OCI-M1 (cell line): ENCODE measurements at regions not wholly inside any gene's neighbourhood (a gene's known extent, or its start where the extent isn't known, plus 50 kb on each side); places are given as distances from the start of the nearest gene placed in this dataset.
"Not testable (repeated sequence)": the region's sequence is repeated elsewhere in the genome, so short reads cannot be mapped to it uniquely, and the experiment has no call there.

Experiments used
- DNase-seq: peaks from one replicate; lab custom pipeline; 2025; lab: John Stamatoyannopoulos, UW

- DNase-seq = no peak
Observed at GRCh38 chr13:112145551-112146360, 78.8 kb downstream of the SOX1 start.

- DNase-seq = no peak
Observed at GRCh38 chr13:112150352-112150751, 83.4 kb downstream of the SOX1 start.

DNA sequence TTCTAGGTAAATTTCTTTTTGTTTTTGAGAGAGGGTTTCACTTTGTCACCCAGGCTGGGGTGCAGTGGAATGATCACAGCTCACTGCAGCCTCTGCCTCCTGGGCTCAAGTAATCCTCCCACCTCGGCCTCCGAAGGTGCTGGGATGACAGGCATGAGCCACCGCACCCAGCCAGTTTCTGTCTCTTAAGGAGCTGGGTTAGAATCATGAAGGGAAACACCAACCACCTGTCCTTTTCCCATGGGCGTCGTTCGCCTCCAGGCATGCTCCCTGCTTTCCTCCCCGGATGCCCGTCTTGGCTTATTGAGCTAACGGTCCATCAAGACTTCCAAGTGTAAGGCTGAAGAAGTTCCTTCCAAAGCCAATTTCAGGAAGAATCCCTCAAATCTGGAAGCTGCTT is 85.9 kb downstream of the SOX1 start:
- DNase-seq = no peak

GRCh38 chr13:112153364-112153763 is 86.4 kb downstream of the SOX1 start:
- DNase-seq = no peak

DNA sequence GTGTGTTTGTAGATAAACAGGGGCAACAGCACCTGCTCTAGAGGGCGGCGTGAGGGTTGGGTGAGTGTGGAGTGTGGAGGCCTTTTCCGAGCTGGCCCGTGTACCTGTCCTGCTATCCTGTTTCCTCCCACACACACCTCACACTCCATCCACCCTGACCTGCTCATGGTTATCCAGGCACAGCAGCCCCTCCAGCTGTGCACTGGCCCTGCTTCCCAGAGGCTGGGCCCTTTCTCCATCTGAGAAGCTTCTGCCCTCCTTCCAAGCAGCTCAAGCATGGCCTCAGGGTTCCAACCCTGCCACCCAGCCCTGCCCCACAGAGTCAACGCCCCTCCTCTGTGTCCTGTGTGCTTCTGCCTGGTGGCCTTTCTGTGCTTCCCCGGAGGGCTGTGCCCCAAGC is 86.9 kb downstream of the SOX1 start:
- no peak for DNase-seq

DNA sequence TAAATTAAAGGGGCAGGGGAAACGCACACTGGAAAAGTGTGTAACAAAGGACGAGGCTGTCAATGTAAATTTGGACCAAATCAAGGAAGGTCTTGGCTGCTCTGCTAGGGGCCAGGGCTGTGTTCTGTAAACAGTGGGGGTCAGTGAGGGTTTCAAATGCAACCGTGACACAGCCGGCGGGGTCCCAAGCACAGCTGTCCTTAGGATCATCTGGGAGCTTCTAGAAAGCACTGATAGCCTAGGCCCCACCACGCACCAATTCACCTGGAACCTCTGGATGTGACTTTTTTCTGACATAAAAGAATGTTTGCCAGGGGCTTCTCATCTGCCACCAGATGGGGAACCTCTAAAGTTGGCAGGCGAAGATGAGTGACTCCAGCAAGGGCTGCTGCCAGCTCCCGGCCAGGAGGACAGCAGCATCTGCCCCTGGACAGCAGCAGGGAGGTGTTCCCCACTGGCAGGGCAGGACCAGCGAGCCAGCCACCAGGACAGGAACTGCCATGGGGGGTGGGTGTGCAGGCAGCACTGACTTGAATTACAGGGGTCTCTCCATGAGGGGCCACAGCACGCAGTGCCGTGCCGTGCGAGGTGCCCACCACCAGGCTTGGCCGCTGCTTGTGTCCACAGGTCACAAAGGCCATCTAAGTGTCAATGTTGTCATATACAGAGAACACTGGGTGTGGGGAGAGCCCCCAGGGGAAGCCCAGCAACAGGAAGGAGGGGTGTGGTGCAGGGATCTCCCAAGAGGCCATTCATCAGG is 87.5 kb downstream of the SOX1 start:
- no peak for DNase-seq

GRCh38 chr13:112158961-112159360 is 92.0 kb downstream of the SOX1 start:
- DNase-seq = no peak

GRCh38 chr13:112159575-112160547 is 92.9 kb downstream of the SOX1 start:
- DNase-seq = no peak

DNA sequence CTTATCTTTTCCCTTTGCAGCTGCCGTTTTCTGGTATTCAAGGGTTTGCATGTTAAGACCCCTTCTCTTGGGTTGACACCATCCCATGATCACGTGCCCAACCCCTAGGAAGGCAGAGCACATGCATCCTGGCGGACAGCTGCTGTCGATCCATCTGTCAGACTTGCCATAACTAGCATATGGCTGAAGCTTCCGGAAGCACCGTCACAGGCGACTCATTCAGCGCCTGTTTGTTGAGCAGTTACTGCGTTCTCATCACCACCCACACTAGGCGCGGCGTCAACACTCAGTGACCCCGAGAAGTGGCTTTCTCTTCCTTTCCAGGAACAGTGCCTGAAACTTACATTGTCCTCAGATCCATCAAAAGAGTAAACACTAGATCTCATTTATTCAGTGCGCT is 93.6 kb downstream of the SOX1 start:
- no peak for DNase-seq

DNA sequence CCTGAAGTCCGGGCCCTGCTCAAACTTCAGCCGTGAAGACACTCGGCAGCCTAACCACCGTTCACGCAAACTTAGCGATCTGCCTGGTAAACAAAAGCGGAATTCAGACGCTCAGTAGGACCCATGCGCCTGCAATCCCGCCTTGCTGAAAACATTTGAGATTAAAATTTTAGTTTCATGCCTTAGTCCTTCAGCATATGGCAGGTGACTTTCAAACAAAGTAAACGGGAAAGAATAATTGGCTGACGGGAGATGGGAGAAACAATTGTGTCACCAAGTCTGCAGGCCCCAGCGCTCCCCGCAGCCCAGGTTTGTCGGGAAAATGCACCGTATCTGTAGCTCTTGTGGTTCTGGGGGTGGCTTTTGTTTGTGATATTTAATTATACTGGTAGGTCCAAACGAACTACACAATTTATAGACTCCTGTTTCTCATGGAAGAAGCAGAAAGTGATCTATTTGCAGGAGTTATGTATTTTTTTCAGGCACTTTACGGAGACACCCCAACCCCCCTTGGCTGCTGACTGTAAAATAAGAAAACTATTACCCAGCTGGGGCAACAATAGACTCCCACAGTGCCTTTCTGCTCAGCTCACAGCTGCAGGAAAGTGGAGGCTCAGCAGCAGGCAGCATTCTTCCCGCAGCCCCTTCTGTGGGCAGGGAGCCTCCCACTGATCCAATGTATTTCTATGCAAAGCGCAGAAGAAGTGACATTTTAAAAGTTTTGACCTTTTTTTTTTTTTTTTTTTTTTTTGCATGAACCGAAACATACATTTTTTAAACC is 94.8 kb downstream of the SOX1 start:
- DNase-seq = no peak

DNA sequence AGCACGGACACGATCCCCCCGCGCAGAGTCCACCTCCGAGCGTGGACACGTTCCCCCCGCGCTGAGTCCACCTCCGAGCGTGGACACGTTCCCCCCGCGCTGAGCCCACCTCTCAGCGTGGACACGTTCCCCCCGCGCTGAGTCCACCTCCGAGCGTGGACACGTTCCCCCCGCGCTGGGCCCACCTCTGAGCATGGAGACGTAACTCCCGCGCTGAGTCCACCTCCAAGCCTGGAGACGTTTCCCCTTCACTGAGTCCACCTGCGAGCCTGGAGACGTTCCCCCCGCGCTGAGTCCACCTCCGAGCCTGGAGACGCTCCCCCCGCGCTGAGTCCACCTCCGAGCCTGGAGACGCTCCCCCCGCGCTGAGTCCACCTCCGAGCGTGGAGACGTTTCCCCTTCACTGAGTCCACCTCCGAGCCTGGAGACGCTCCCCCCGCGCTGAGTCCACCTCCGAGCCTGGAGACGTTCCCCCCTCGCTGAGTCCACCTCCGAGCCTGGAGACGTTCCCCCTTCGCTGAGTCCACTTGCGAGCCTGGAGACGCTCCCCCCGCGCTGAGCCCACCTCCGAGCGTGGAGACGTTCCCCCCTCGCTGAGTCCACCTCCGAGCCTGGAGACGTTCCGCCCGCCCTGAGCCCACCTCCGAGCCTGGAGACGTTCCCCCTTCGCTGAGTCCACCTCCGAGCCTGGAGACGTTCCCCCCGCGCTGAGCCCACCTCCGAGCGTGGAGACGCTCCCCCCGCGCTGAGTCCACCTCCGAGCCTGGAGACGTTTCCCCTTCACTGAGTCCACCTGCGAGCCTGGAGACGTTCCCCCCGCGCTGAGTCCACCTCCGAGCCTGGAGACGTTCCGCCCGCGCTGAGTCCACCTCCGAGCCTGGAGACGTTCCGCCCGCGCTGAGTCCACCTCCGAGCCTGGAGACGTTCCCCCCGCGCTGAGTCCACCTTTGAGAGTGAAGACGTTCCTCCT is 97.0 kb downstream of the SOX1 start:
- DNase-seq = not testable (repeated sequence)

DNA sequence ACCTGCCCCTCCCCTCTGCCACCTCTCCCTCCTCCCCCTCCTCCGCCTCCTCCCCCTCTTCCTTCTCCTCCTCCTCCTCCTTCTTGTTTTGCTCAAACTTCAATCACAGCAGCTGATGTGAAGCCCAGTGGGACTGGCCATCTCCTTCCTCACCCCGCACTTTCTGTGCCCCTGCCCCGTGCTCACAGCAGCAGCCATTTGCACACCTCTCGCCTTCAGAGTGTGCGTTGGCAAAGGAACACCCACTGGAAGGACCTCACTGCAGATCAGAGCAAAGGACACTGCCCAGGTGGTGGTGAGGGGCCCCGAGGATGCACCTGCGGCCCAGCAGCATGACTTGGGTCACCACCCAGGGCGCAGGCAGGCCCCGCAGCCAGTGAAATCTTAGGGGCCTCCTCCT is 98.8 kb downstream of the SOX1 start:
- DNase-seq = no peak

DNA sequence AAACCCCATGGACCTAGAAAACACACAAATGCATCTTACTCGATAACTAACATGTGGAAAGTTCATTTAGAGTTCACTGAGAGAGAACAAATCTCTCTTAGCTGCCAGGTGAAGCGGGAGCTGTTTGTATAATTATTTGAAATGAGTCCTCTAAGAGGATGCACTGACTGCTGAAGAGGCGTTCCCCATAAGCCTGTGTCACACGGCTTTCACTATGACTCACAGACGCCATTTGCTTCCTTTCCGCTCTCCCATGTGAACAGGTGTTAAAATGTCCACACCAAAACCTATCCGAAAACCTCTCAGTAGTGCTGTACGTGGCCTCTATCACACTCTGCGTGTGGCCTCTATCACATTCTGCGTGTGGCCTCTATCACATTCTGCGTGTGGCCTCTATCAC is 101.8 kb downstream of the SOX1 start:
- DNase-seq = no peak

DNA sequence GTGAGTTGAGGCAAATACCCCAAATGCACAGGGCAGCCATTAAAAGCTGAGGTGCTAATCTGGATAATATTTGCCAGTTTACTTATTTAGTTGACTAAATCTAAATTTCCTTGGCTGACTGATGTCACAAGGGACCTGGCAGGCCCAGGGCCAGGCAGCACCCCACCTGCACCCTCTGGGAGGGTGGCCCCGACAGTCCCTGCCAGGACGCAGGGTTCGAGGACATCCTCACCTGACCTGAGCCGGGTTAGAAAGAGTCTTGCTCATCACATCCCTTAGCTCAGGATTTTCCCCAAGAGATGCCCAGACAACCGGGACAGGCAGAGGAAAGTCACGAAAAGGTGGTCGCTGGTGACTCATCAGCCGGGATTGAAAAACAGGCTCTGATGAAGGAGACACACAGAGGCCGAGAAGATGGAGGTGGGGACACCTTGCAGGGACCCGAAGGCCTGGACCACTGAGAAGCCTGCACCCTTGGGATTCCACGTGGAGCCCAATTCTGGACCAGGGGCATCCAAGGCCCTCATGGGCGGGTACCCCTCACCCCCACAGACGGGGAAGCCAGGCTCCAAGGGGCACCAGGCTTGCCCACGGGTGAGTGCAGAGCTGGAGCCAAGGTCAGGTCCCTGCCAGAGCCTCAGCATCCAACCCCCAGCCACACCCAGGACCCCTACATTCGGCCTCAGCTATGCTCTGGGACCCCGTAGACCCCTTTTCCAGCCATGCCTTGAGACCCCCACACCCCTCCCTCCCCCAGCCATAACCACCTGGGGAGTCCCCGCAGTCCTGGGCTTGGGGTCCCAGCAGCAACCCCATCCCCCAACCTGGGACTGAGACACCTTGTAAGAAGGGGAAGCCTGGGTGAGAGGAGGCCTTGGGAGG is 103.2 kb downstream of the SOX1 start:
- no peak for DNase-seq

GRCh38 chr13:112170823-112171569 is 104.0 kb downstream of the SOX1 start:
- no peak for DNase-seq

GRCh38 chr13:112171570-112171965 is 104.6 kb downstream of the SOX1 start:
- DNase-seq = no peak

GRCh38 chr13:112172017-112172416 is 105.1 kb downstream of the SOX1 start:
- DNase-seq = no peak

DNA sequence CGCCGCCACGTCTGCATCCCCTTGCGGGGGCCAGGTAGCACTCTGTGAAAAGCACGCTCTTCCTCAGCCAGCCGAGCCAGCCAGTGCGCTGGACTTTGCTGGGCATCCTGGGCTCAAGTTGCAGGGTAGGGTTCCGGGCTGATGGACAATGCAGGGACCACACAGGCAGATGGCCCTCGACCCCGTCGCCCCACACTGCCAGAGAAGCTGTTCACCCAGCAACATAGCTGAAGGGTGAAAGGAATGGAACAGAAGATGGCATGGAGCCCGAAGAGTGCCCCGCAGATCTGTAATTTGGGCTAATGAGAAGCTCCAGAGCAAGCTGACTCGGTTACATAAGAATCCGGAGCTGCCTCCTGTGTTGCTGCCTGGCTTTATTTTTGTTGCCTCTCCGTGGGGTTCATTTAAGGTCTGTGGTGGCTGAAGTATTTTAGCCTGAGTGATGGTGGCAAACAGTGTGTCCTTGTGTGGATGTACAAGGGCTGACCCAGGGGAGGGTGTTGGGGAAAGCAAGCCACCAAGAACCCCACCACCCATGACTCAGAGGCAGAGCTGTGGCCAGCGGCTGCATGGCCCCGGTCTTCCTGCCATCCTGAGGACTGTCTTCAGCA is 105.8 kb downstream of the SOX1 start:
- DNase-seq = no peak
